MM.1S (cell line): ENCODE measurements at regions not wholly inside any gene's neighbourhood (a gene's known extent, or its start where the extent isn't known, plus 50 kb on each side); places are given as distances from the start of the nearest gene placed in this dataset.

ENCODE experiments used
- EZH2 ChIP-seq: fragments of 300-600 bp; sonication (generic); optimal IDR thresholded peaks from 2 replicates; pipeline ENCODE3; 2017; ENCODE audit warnings: low read depth, mild to moderate bottlenecking, antibody characterized with exemption, low read length, mixed read lengths
- TF ChIP-seq, protein P1 (sequence below): fragments of 300-600 bp; sonication (generic); IDR thresholded peaks from 2 replicates; pipeline ENCODE4 v1.5.1; 2016; ENCODE audit warnings: antibody characterized with exemption, low read length, mixed read lengths

DNA sequence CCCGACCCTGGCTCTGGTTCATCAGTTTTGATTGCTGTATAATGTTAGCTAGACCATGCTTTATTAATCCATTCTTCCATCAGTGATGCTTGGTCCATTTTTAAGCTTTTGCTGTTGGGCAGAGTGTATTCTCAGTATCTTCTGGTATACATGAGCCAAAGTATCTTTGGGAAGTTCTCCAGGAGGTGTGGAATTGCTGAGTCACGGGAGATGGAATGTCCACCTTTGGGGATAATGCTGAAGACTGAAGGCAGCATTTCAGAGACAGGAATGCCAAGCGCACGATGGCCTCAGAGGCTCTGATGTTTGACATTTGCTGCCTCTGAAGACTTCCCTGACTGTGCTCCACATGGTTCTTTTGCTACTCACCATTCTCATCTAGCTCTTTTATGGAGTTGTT is 266.3 kb upstream of the KAZN start:
- TF ChIP-seq, protein P1, sequence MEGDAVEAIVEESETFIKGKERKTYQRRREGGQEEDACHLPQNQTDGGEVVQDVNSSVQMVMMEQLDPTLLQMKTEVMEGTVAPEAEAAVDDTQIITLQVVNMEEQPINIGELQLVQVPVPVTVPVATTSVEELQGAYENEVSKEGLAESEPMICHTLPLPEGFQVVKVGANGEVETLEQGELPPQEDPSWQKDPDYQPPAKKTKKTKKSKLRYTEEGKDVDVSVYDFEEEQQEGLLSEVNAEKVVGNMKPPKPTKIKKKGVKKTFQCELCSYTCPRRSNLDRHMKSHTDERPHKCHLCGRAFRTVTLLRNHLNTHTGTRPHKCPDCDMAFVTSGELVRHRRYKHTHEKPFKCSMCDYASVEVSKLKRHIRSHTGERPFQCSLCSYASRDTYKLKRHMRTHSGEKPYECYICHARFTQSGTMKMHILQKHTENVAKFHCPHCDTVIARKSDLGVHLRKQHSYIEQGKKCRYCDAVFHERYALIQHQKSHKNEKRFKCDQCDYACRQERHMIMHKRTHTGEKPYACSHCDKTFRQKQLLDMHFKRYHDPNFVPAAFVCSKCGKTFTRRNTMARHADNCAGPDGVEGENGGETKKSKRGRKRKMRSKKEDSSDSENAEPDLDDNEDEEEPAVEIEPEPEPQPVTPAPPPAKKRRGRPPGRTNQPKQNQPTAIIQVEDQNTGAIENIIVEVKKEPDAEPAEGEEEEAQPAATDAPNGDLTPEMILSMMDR = no peak
- no peak for TF ChIP-seq EZH2
